GM19395 (cell line): ENCODE measurements at regions not wholly inside any gene's neighbourhood (a gene's known extent, or its start where the extent isn't known, plus 50 kb on each side); places are given as distances from the start of the nearest gene placed in this dataset.
"Not testable (repeated sequence)": the region's sequence is repeated elsewhere in the genome, so short reads cannot be mapped to it uniquely, and the experiment has no call there.

Experiments used
- ATAC-seq: cut with Tn5 transposase; IDR thresholded peaks from one replicate; pipeline ENCODE4 v1.9.1; 2021; ENCODE audit warnings: mild to moderate bottlenecking, moderate library complexity; ENCODE audit not compliant: unreplicated experiment

DNA sequence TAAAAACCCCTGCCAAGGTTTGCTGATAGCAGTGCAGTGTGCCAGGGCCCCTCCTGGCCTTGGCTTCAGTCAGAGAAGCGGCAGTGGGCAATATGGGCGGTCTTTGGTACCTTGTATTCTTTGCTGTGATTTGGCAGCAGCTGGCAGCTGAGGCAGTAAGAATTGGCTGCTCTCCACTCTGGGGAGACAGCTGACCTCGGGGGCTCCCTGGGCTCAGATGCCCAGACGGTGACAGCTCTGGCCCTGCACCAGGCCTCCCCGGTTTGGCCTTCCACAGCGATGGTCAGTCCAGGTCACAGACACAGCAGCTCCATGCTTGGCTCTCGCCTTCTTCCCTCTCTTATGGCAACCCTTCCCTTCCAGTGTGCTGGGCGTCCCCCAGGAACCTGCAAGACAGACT lies 330.9 kb downstream of the BCOR start:
- no peak for ATAC-seq

DNA sequence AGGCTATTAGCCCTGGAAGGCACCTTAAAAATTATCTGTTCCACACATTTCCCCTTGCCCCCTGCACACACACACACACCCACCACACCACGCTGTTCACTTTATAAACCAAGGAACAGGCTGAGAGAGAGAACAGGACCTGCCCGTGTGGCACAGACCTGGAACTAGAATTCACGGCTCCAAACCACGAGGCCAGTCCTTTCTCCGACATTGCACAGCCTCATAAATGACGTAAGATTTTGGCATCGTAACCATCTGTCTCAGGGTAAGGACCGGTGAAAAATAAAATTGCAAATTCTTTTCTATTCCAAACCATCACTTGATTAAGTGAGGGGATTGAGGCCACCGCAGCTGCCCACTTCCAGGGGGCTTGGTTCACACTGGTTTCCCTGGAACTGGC lies 330.3 kb downstream of the BCOR start:
- no peak for ATAC-seq

DNA sequence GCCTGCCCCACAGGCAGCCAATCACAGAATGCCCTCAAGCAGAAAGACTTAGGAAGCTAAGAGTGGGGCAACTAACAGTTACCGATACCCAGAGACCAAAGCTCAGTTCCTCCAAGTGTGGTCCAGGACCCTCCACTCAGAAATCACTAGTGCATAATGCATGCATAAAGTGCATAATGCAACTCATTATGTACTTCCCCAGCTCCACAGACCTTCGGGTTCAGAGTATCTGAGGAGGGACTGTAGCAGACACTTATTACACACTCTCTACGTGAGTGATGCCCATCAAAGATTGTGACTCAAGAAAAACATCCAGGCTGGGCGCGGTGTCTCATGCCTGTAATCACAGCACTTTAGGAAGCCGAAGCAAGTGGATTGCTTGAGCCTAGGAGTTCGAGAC lies 328.0 kb downstream of the BCOR start:
- ATAC-seq, result no peak

DNA sequence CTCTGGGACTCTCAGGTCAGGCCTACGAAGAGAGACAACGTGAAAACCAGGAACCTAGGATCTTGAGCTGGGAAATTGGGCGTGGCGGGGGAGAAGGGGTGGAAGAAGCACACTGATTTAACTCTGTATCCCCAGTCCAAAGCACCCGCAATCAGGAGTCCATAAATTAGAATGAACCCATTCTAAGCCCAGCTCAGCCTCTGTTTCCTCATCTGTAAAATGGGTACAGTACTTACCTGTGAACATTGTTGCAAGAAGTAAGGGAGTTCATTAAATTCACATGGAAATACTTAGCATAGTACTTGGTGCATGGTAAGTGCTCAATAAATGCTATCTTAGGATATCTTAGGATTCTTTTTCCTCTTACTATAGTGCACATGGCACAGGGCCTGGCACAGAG lies 326.7 kb downstream of the BCOR start:
- ATAC-seq, result no peak

DNA sequence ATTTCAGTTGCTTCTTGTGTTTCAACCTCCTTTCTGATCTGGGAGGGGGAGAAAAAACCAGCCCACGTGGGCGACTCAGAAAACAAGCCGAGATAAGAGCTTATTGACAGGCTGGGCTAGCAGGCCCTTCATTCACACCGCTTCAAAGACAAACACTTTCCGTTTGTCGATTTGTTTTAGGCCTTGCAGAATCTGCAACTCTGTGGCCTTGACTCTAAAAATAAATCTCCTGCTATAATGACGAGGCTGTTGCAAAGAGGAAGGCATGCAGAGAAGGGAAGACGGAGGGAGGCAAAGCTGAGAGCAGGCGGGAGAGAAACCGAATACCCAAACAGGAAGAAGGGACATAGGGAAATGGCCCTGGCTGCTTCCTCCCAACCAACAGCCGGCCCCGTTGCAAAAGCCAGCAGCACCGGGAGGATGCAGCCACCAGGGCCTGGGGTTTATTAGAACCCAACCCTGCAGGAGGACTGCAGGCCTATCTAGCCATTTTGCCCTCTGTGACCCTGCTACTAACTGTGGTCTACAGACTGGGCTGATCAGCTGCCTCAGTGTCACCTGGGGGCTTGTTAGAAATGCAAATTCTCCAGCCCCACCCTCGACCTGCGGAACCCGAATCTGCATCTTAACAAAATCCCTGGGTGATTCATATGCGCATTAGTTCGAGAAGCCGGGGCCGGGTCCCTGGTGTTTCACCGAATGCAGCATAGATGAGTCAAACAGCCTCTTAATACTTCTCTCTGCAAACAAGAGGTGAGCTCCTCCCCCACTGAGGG lies 325.5 kb downstream of the BCOR start:
- peak; percentile 39 for ATAC-seq

DNA sequence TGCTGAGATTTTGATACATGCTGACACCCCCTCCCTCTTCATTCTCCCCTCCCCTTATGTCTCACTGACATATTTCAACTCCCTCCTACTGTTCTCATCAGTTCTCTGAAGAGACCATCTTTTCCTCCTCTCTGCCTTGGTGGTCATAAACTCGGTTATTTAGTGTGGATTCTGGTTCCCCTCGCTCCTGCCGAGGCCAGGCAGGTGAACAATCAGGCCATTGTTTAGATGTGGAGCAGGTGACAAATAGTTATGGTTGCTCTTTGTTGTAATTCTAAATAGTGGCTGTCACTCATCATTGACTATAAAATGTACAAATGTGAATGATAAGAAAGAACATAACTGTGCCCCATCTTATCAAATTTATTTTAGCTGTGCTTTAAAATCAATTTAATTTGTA lies 324.6 kb downstream of the BCOR start:
- no peak for ATAC-seq

DNA sequence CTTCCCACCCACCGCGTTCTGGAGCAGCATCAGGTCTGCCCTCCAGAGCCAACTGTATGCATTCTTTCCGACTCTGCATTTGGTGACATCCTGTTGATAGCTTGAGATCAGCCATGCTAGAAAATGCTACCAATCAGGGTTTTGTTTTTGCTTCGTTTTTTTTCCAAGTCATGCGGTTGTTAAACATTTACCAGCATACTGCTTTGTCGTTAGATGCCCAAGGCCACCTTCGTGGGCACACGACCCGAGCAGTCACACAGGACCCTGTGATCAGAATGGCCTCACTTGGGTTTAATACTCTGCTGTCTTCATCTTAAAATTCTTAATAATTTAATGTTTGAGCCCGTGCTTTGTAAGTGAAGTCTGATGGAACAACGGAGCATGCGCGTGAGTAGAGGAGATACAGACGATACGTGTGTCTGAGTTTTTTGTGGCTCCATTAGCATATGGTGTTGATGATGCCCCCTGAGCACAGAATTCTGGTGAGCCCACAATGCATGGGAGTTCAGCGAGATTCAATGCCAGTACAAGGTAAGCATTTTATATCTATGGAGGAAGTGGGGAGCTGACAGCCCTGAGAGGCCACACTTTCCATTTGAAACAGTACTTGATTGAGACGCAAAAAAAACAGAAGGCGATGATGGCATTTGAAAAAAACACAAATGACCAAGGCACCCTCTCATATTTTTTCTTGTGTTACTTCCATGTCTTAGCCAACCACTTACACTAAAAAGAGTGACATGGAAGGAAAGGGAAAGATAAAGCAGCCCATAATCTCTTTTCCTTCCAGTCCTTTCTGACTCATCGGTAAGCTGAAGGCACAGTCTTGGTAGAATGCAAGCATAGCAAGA lies 323.6 kb downstream of the BCOR start:
- ATAC-seq, result no peak

DNA sequence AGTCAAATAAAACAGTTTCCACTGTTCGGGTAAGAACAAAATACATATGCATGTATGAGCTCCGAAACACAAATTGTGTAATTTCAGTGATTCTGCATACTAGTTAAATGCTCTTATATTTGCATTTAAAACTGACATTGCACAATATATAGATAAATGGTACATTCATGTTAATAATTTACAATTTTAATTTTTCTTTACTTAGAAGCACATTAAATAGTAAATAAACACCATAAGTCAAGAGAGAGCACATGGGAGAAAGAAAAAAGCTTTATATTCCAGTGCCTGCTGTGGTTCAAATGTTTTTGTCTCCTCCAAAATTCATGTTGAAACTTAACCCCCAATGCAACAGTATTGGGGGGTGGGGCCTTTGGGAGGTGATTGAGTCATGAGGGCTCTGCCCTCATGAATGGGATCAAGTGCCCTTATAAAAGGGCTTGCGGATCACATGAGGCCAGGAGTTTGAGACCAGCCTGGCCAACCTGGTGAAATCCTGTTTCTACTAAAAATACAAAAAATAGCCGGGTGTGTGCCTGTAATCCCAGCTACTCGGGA lies 322.9 kb downstream of the BCOR start:
- ATAC-seq, result no peak

DNA sequence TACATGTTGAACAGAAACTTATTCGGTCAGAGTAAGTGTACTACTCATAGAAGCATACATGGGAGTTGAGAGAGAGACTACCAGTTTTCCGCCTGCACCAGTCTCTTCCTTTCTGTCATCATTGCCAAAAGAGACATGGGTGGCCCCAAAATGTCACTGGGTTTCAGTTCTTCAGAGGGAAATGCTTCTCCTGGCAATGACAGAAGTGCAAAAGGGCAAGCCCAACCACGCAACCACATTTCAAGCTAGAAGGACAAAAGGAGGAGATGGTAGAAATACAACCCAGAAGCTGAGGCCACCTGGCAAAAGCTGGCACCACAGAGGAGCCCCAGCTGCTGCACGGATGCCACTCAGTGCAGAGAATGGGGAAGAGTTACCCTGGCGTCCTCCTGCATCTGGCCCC lies 320.1 kb downstream of the BCOR start:
- ATAC-seq, result no peak

DNA sequence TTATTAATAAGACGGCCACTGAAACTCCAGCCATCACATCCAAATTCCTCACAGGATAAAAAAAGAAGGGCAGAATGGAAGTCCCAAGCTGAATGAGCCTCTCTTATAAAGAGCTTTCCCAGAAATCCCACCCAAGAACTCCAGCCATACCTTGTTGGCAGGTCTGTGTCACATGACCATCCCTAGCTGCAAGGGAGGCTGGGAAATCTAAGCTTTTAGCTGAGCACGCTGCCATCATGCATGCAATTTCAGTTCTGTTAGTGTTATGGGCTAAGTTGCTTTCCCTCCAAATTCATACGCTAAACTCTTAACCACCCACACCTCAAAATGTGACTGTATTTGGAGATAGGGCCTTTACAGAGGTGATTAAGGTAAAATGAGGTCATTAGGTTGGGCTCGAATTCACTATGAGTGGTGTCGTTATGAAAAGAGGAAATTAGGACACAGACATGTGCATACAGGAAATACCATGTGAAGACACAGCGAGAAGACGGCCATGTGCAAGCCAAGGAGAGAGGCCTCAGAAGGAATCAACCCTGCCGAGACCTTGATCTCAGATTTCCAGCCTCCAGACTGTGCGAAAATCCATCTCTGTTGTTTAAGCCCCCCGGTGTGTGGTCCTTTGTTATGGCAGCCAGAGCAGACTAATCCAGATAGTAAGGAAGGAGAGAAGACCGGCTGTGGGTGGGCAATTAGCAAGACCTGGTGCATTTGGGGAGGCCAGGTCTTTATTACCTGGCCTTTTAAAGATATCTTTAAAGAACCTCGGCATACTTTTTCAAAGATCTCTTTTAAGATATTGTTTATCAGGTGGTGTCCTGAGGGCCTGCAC lies 317.6 kb downstream of the BCOR start:
- no peak for ATAC-seq

DNA sequence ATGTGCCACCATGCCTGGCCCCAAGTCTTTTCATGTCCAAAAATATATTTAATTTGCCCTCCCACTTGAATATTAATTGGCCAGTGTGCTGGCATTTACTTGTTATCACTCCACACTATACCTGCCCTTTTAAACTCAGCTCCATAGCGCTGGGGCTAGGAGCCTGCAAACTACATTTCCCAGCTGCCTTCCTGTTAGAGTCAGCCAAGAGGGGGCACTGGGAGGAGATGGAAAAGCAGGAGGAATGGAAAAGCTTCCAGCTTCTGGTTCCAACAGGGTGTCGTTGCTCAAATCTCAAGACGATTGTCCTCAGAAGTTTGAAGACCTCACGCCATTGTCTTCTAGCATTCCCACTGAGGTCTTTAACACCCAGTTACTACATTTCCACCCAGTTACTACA lies 315.5 kb downstream of the BCOR start:
- ATAC-seq, result no peak

DNA sequence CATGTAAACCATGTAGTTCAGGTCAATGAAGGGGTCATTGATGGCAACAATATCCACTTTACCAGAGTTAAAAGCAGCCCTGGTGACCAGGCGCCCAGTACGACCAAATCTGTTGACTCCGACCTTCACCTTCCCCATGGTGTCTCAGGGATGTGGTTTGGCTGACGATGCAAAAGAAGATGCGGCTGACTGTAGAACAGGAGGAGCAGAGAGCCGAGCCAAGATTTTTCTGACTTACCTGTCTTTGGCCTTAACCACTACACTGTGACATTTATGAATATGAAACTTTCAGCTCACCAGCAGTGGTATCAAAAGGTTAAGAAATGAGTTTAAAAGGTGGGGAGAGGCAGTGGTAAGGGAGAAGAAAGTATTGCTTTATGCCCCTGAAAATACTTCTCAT lies 309.8 kb downstream of the BCOR start:
- no peak for ATAC-seq

DNA sequence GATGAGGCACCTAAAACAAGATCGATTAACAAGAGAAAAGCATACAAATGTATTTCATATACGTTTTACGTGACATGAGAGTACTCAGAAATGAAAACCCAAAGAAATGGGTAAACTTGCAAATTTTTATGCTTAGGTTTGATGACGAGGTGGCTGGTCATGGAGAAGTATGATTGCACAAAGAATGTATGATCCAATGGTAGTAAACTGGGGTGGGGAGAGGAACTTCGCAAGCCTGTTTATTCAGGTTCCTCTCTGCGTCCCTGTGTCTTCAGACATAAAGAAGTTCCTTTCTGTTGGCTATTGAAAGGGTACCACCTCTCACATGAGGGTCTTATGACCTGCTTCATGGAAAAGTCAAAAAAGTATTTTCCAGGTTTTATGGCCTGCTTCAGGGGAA lies 309.2 kb downstream of the BCOR start:
- ATAC-seq, result no peak

DNA sequence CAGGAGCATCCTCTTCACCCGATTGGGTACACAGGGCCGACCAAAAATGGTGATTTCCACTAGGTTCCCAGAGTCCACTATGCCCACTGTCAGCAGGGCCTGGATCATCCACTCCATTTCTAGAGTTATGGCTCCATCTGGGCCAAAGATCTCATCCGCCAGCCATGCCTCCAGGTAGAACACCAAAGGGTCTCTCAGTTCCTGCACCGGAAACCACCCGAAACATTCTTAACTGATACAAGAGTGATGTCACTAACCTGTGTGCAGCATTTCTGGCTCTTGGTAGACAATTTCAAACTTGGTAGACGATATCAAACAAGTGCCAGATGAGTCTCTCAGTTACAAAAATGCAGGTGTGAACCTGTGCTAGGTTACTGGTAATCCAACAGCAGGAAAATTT lies 306.1 kb downstream of the BCOR start:
- ATAC-seq, result no peak

DNA sequence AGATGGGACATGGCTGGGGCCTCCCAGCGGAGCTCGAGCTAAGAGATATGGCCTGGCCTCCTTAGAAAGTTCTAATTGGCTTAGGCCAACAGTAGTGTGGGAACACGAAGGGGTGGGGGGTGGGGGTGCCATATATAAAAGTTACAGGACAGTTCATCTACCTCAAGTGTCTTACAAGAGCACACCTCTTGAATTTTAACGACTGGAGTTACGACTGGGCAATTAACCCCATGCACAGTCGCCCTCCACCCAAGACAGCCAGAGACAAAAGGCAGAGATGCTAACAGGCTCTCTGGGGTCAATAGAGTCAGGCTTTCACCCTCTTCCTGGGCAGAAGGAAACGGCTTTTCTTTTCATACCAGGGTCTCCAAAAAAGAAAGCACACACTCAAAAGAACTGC lies 302.2 kb downstream of the BCOR start:
- no peak for ATAC-seq

DNA sequence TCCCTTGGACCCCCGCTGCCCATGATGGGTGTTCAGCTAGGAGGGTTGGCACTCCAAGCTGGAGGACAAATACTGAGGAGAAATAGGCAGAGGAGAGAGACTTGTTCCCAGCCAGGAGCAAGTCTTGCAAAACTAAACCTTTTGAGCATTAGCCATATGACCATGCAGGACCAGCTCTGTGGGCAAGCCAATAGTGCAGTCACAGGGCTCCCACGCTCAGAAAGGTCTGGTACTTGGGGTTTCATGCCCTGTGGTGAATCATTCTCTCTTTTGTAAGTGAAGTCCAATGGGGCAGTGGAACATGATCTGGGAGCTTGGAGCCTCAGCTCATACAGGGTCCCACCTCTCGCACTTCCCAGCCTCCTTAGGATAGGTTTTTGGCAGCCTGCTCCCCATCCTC lies 300.9 kb downstream of the BCOR start:
- no peak for ATAC-seq

DNA sequence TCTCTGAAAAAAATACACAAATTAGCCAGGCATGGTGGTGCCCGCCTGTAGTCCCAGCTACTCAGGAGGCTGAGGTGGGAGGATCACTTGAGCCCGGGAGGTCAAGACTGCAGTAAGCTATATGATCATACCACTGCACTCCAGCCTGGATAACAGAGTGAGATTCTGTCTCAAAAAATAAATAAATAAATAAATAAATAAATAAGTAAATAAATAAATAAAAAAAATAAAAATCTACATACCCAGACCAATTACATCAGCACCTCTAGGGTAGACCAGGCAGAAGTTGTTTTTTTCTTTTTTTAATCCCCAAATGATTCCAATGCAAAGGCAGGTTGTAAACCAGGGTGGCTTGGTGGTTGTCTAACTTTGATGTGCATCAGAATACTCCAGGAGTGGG lies 299.3 kb downstream of the BCOR start:
- not testable (repeated sequence) for ATAC-seq

DNA sequence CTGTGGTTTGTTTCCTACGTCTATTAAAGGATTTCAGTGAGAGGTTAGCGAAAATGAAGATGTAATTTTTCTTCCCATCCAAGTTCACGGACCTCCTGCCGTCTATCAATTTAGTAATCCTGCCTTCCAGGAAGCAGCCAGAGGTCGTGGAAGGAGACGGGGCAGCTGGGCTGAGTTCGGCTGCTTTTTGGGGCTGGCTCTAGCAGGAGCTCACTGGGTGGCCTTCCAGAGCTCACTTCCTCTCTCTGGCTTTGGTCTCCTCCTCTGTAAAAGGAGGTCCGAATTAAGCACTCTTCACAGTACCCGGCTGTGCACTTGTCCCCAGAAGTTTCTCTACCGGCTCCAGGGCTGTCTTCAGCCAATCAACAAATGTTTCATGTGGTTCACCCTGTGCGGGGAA lies 295.4 kb downstream of the BCOR start:
- ATAC-seq, result no peak

DNA sequence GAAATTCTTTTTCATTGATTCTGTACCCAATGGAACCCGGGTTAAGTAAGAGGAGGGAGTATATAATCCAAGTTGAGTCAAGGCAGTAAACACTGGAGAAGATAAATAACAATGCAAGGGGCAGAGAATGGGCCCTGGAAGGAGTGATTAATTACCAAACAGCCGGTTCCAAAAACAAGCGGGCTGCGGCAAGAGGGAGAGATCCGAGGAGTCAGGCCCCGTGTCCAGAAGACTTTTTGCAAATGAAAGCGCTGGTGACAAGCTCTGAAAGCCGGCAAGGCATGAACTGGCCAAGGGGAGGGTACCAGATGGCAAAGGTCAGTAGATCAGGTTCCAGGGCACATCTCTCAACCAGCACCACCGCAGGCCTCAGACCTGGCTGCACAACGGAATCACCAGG lies 294.9 kb downstream of the BCOR start:
- ATAC-seq, result no peak

DNA sequence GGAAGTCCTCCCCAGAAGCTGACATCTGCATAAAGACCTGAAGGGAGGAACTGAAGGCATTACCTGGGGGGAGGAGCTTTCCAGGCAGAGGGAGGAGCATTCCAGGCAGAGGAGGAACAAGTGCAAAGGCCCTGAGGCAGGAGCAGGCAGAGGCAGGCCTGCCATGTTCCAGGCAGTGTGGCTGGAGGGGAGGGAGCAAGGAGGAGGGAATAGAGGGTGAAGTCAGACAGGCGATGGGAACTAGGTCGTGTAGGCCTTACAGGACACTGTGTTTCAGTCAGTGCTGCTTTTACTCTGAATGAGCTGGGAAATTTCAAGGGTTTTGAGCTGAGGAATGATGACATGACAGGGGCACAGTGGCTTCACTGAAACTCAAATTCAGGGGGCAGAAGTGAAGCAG lies 292.7 kb downstream of the BCOR start:
- no peak for ATAC-seq

DNA sequence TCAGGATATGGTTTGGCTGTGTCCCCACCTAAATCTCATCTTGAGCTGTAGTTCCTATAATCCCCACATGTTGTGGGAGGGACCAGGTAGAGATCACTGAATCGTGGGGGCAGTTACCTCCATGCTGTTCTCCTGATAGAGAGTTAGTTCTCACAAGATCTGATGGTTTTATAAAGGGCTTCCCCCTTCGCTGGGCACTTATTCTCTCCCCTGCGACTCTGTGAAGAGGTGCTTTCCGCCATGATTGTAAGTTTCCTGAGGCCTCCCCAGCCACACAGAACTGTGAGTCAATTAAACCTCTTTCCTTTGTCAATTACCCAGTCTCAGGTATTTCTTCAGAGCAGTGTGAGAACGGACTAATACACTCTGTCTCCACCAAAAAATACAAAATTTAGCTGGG lies 291.9 kb downstream of the BCOR start:
- no peak for ATAC-seq
